HG02943 (cell line): ENCODE measurements at regions not wholly inside any gene's neighbourhood (a gene's known extent, or its start where the extent isn't known, plus 50 kb on each side); places are given as distances from the start of the nearest gene placed in this dataset.
"Not testable (repeated sequence)": the region's sequence is repeated elsewhere in the genome, so short reads cannot be mapped to it uniquely, and the experiment has no call there.

Source experiments
- ATAC-seq: cut with Tn5 transposase; IDR thresholded peaks from one replicate; pipeline ENCODE4 v1.9.1; 2021; ENCODE audit warnings: mild to moderate bottlenecking, low read depth, moderate library complexity; ENCODE audit not compliant: unreplicated experiment

DNA sequence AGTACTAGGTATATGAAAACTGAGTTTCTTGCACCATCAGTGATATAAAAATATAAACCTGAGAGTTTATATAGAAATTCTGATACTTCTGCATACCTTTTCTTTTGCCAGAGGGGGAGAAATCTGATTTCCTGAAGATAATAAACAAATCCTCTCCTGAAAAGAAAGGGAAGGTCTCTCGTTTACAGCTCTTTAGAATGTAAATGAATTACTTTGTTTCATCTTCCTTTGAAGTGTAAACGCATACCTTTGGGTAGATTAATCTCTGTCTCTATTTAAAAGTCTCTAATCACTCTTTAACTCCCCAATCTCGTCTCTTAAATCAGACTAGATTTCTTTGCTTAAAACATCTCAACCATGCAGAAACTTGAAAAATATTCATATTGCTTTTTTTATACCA is 1092.9 kb downstream of the SLITRK5 start:
- ATAC-seq: no peak

DNA sequence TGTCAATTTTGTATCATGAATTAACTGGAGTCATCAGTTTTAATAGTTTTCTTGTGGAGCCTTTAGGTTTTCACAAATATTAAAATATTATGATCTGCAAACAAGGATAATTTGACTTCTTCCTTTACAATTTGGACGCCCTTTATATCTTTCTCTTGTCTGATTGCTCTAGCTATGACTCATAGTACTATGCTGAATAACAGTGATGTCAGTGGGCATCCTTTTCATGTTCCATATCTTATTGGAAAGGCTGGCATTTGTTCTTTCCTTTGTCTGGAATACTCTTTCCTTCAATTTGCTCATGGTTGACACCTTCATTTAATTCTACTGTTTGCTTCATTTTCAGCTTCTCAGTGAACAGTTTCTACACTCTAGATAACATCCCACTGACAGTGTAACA is 1129.3 kb downstream of the SLITRK5 start:
- no peak for ATAC-seq

DNA sequence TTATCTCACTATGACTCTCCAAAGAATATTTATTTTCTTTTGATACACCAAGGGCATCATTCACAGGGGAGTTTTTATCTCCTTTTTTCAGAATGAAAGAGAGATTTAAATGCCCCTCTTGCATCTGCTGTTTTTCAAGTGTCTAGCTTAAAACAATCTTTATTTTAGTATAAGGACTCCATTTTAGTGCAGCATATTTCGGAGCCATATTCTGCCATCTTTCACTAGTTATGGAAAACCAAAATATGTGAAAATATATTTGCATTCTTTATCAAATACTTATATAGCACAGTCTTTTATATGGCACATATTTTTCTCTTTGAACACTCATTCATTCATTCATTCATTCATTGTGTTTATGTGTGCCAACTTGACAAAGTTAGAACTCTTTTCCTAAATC is 1130.2 kb downstream of the SLITRK5 start:
- ATAC-seq: no peak

DNA sequence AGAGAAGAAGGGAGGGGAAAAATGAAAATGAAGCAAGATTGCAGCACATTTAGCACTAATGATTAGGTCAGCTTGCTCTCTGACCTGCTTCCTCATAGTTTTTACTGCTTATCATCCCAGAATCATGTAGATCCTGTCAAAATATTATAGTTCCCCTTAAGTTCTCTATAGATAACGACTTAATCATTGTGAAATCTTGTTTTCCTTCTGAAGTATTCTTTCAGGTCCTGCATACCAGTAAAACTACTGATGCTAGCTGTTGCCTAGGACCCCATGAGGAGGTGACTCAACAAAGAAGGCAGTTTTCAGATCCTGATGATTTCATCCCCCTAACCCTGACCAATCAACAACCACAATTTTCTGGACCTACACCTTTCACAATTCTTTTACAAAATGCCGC is 1131.7 kb downstream of the SLITRK5 start:
- ATAC-seq: no peak

DNA sequence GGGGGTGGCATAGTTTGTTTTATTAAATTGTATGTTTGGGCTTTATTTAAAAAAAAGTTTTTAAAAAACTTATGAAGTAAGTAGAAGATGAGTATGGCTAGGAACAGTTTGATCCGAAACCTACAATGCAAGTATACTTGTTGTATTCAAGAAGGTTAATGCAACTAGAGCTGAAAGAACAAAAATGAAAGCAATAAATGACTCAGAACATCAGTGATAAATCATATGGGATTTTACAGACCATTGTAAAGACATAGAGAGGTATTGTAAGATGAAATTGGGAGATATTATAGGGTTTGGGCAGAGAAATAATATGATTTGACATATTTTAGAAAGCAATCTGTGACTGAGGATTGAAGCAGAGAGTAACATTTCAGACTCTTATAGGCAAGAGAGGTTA is 1135.3 kb downstream of the SLITRK5 start:
- no peak for ATAC-seq

DNA sequence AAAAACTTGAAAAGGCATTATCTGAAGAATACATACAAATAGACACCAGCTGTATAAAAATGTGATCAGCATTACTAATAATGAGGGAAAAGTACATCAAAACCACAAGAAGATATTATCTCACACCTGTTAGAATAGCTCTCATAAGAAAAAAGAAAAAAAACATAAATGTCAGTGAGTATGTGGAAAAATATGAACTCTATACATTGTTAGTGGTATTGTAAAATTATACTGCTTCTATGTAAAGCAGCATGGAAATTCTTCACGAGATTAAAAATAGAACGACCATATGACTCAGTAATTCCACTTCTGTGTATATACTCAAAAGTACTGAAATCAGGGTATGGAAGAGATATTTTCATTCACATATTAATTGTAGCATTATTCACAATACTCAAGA is 1146.4 kb downstream of the SLITRK5 start:
- no peak for ATAC-seq

DNA sequence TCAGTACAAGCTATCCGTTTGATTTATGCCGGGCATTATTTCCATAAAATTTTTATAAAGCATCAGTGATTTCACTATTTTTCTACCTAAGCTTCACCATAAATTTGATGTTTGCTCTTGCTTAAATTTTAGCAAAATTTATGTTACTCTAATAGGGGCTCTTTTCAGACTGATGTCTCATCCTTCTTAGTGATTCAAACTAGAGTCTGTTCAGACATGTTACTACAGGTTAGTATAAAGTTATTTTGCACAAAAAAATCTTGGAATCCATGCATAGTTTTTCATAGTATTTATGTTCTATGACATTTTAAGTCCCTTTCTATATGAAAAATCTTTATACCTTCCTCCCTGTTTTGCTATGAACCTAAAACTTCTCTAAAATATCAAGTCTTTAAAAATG is 1151.9 kb downstream of the SLITRK5 start:
- ATAC-seq: no peak

DNA sequence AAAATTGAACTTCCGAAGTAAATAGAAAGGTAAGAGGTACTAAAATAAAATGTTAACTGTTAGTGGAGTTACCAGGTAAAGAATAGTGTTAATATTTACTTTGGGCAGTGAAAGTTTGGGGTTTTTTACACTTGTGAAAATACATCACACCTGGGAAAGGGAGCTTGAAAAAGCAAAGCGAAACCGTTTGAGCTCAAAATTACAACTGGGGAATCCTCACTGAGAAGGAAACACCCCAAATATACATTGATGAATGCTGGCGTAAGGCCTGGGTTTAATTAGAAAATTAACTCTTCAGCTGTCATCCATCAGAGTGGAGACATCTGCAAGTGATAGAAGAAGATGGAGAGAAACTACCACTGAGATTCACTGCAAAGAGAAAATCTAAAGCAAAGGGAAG is 1153.0 kb downstream of the SLITRK5 start:
- no peak for ATAC-seq

DNA sequence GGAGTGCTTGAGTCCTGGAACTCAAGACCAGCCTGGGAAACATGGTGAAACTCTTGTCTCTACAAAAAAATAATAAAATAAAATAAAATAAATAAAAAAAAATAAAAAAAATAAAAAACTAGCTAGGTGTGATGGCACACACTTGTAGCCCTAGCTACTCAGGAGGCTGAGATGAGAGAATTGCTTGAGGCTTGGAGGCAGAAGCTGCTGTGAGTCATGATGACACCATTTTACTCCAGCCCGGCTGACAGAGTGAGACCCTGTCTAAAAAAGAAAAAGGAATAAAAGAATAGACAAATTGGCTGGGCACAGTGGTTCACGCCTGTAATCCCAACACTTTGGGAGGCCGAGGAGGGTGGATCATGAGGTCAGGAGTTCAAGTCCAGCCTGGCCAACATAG is 1168.9 kb downstream of the SLITRK5 start:
- ATAC-seq: no peak

DNA sequence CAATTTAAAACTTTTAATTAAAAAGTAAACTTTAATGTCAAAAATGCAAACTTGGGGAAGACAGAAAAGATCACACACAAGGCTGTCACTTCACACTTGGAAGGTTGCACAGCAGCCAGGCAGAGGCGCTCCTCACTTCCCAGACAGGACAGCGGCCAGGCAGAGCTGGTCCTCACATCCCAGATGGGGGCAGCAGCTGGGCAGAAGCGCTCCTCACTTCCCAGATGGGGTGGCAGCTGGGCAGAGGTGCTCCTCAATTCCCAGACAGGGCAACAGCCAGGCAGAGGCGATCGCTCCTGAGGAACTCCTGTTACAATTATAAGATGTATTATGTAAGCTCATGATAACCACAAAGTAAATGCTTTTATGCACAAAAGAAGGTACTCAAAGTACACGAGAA is 1181.1 kb downstream of the SLITRK5 start:
- ATAC-seq: not testable (repeated sequence)

DNA sequence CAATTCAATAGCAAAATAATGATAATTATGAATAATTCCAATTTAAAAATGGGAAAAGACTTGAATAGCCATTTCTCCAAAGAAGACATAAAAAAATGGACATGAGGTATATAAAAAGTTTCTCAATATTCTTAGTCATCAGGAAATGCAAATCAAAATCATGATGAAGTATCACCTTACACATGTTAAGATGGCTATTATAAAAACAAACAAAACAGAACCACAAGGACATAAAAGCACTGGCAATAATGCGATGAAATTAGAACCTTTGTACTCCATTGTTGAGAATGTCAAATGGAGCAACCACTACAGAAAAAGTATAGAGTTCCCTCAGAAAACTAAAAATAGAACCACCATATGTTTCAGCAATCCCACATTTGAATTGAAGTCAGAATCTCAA is 1186.1 kb downstream of the SLITRK5 start:
- no peak for ATAC-seq

DNA sequence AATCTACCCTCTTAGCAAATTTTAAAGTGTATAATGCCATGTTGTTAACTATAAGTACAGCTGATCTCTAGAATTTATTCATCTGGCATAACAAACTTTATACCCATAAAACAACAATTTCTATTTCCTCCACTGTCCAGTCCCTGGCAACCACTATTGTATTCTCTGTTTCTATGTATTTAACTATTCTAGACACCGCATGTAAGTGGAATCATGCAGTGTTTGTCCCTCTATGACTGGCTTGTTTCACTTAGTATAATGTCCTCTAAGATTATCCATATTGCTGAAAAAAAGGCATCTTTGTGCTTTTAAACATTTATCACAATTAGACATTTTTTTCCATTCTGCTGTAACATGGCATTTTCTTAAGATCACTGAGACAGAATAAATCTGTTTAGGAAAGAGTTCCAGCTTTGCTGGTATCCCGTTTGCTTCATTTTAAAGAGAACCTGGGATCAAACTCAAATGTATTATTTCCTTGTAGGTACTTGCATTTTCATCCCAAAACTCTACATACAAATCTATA is 1191.0 kb downstream of the SLITRK5 start:
- no peak for ATAC-seq

DNA sequence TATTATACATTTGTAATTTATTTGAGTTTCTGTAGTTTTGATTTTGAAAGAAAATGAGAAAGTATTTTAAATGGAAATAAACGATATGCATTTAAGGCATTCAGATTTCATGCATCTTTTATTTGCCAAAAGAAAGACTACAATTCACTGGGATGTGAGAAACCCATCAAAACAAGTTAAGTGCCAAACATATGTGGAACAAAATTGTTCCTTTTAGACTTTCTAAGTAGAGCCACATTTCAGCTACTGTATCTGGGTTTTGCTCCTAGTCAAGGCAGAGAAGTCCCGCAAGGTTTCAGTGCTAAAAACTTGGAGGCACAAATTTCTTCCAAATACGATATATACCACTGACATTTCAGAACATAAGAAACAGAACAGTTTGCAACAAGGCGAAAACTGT is 1191.9 kb downstream of the SLITRK5 start:
- no peak for ATAC-seq

DNA sequence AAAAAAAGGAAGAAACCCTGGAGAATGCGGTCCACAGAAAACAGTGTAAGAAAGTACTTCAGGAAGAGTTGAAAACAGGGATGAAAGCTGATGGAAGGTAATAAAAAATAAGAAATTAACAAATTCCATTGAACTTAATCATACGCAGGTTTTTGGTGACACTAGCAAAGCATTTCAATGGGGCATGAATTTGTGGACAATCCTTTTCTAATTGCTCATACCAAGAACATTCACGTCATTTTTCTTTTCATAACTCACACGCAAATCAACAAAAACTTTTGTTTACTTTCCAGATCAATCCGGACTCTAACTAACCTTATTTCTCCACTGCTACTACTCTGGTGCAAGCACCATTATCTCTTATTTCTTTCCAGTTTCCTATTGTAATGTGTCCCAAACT is 1195.0 kb downstream of the SLITRK5 start:
- ATAC-seq: no peak

DNA sequence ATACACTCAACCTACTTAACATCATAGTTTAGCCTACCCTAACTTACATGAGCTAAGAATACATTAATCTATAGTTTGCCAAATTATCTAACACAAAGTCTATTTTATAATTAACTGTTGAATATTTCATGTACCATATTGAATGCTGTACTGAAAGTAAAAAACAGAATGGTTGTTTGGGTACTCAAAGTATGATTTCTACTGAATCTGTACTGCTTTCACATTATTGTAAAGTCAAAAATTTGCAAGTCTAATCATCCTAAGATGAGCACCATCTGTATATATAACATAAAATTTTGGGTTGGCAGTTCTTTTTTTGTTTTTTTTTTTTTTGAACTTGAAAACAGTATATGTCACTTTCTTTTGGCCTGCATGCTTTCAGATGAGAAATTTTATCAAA is 1212.6 kb downstream of the SLITRK5 start:
- ATAC-seq: no peak

DNA sequence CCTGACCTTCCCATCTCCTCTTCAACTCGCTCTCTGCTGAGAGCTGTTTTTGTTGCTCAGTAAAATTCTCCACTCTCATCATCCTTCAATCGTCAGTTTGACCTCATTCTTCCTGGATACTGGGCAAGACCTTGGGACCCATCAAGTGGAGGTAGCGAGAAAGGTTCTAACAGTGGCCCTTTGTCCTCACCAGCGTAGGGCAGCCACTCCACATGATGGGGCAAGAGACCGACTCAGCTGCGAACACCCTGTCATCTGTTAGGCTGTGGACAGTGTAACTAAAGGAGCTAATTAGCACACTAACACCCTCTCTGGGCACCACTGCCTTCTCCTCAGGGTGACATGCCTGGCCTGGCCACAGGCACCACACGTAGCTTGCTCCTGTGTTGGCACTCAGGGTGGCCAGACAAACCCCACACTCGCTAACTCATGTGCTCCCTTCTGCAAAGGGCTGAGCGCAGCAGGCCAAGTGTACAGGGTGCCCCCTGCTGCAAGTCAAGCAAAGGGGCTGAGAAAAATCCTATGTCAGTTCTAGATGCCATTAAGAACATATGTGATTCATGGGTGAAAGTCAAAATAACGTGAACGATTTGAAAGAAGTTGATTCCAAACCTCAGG is 1216.0 kb downstream of the SLITRK5 start:
- ATAC-seq: no peak

DNA sequence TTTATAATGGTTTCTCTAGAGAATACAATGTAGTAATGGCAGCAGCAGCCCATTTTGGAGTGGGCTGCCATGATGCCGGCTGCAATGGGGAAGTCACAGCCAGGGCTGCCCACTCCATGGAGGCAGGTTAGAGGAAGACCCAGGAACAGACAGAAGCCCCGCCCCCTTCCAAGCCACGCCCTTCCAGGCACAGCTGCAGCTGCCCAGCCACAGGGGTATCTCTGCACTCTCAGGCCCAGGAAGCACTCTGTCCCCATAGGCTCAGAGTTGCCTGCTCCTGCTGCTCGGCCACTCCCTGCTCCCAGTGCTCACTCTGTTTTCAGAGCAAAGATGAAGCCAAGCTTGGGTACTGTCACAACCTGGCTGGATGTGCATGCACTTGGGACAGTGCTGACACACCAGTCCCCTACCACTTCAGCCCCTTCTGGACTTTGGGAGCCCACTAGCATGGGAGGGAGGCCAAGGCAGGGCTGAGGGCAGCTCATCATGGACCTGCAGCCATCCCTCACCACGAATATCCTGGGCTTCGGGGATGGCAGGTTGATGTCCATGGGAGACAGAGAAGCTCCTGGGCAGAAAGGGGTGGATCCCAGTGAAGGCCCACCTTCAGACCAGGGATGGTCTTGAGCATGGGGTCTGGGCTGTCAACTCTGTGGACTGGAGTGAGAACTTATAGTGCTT is 1224.2 kb downstream of the SLITRK5 start:
- no peak for ATAC-seq

DNA sequence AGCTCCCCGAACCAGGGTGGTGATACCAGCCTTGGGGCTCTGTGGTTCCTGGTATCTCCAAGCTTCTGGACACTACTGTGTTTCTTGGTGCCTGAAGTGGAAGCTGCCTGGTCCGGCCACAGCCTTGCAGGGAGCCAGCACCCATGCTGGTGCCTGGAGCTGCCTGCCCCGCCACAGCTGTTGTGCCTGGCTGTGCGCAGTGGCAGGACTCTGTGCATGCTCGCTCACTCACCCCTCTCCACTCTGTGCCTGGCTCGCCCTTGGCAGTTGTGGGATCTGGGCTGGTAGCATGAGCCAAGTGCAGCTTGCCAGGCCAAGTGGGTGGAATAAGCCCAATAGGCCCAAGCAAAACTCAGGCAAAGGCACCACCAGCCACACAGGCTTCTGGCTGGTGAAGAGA is 1225.3 kb downstream of the SLITRK5 start:
- no peak for ATAC-seq

DNA sequence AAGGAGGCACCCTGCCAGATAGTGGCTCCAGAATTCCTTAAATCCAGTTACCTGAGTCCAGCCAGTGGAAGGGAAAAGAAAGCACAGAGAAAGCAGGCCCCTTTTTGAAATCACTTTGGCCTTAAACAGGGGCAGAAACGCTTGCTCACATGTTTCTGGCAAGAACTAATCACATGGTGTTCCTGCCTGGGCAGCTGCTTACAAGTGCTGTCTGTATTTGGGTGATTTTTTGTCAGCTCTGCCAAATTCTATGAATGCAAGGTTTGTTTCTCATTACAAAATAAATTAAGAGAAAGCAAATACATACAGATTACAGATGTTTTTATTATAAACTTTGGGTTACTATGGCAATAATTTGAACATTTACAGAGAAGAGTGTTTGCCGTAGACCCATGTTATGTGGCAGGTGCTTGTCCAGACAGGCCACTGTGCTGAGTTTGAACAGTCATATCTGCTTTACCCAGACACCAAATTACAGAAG is 1237.8 kb downstream of the SLITRK5 start:
- ATAC-seq: no peak

DNA sequence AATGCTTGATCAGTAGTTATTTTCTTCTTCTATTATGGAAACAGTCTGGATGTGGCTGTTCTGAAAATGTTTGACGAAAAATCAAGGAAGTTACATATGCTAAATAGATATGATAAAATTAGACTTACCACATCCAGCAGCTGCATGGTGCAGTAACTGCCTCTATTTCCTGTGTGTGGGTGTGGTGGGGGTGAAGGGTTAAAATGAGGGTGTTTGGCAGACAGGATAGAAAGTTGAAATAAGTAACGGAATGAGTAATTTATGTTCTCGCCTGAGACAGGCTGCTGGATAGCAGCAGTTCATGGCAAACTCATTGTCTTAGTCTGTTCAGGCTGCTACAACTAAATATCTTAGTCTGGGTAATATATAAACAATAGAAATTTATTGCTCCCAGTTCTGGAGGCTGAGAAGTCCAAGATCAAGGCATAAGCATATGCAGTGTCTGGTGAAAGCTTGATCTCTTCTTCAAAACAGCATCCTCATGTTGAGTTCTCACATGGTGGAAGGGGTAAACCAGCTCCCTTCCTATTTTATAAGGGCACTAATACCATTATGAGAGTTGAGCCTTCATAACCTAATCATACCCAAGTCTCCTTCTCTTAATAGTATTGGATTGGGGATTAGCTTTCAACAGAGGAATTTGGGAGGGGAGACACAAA is 1248.9 kb downstream of the SLITRK5 start:
- no peak for ATAC-seq

DNA sequence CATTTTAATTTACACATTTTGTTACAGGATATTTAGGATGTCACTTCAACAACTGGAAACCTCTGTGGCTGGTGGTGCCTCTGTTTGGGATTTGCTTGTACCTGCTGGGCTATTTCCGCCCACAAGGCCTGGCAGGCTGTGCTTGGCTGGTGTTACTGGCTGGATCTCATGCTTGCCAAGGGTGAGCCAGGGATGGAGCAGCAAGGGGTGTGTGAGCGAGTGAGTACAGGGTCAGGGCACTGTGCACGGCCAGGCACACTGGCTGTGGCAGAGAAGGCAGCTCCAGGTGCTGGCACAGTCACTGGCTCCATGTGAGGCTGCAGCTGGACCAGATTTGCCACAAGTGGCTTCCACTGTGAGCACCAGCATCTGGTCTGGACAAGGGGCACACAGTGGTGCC is 1254.8 kb downstream of the SLITRK5 start:
- no peak for ATAC-seq
